Skeletal muscle satellite cell (primary cell): ENCODE measurements at regions not wholly inside any gene's neighbourhood (a gene's known extent, or its start where the extent isn't known, plus 50 kb on each side); places are given as distances from the start of the nearest gene placed in this dataset.
A peak's percentile ranks its signal among the peaks of the same experiment; 100 is the strongest.
"Not testable (repeated sequence)": the region's sequence is repeated elsewhere in the genome, so short reads cannot be mapped to it uniquely, and the experiment has no call there.

Experiments
- H3K27me3 ChIP-seq: 2 replicates; pipeline ENCODE4 v1.7.0; 2013; ENCODE audit warnings: low read length; ENCODE audit not compliant: control insufficient read depth, insufficient read depth
- H3K36me3 ChIP-seq: 2 replicates; pipeline ENCODE4 v1.7.0; 2013; ENCODE audit warnings: mild to moderate bottlenecking, control low read depth, low read length; ENCODE audit not compliant: insufficient read depth
- H3K4me1 ChIP-seq: 2 replicates; pipeline ENCODE4 v1.7.0; 2013; ENCODE audit warnings: low read length; ENCODE audit not compliant: control insufficient read depth, insufficient read depth
- H3K4me2 ChIP-seq: 2 replicates; pipeline ENCODE4 v1.7.0; 2013; ENCODE audit warnings: mild to moderate bottlenecking, low read length
- H3K4me3 ChIP-seq: 2 replicates; pipeline ENCODE4 v1.7.0; 2013; ENCODE audit warnings: low read length
- H3K9ac ChIP-seq: 2 replicates; pipeline ENCODE4 v1.7.0; 2013; ENCODE audit warnings: mild to moderate bottlenecking, low read depth, low read length, moderate library complexity
- H3K9me3 ChIP-seq: replicated peaks from 2 replicates; pipeline ENCODE4 v1.7.0; 2013; ENCODE audit warnings: mild to moderate bottlenecking, control low read depth, low read length

GRCh38 chr7:65762712-65763111 lies 110.2 kb upstream of the VKORC1L1 start:
- H3K9ac ChIP-seq, H3K9me3 ChIP-seq, H3K4me3 ChIP-seq, H3K4me1 ChIP-seq, H3K36me3 ChIP-seq, H3K4me2 ChIP-seq, H3K27me3 ChIP-seq: not testable (repeated sequence)

- not testable (repeated sequence) for H3K4me3 ChIP-seq, H3K27me3 ChIP-seq, H3K9ac ChIP-seq, H3K9me3 ChIP-seq, H3K36me3 ChIP-seq, H3K4me2 ChIP-seq, H3K4me1 ChIP-seq
Measured at GRCh38 chr7:65763114-65763513, 109.8 kb upstream of the VKORC1L1 start.

GRCh38 chr7:65770473-65771225 lies 102.2 kb upstream of the VKORC1L1 start:
- not testable (repeated sequence) for H3K9me3 ChIP-seq, H3K36me3 ChIP-seq, H3K27me3 ChIP-seq, H3K4me1 ChIP-seq
- peak overlapping the region; percentile 97 for H3K4me3 ChIP-seq
- peak overlapping the region; percentile 80 for H3K4me2 ChIP-seq
- H3K9ac ChIP-seq = peak overlapping the region; percentile 88

- H3K36me3 ChIP-seq, H3K4me1 ChIP-seq, H3K27me3 ChIP-seq, H3K9me3 ChIP-seq: not testable (repeated sequence)
- Histone ChIP-seq H3K9ac (peak overlapping the region; percentile 70), H3K4me2 (peak overlapping the region; percentile 80), H3K4me3 (peak overlapping the region; percentile 97)
Measured at GRCh38 chr7:65771226-65771569, 101.7 kb upstream of the VKORC1L1 start.

- H3K36me3 ChIP-seq, H3K4me3 ChIP-seq, H3K4me2 ChIP-seq, H3K4me1 ChIP-seq, H3K27me3 ChIP-seq, H3K9ac ChIP-seq, H3K9me3 ChIP-seq: not testable (repeated sequence)
Measured at GRCh38 chr7:65776677-65777076, 96.2 kb upstream of the VKORC1L1 start.

GRCh38 chr7:65789943-65790342 lies 82.9 kb upstream of the VKORC1L1 start:
- H3K4me2 ChIP-seq, H3K4me1 ChIP-seq, H3K27me3 ChIP-seq, H3K4me3 ChIP-seq, H3K9me3 ChIP-seq, H3K36me3 ChIP-seq, H3K9ac ChIP-seq: not testable (repeated sequence)

- H3K9me3 ChIP-seq, H3K4me3 ChIP-seq, H3K9ac ChIP-seq: not testable (repeated sequence)
Measured at GRCh38 chr7:65791788-65792187, 81.1 kb upstream of the VKORC1L1 start.

GRCh38 chr7:65792726-65793125 lies 80.1 kb upstream of the VKORC1L1 start:
- not testable (repeated sequence) for H3K9ac ChIP-seq, H3K36me3 ChIP-seq, H3K4me1 ChIP-seq, H3K9me3 ChIP-seq, H3K4me3 ChIP-seq, H3K4me2 ChIP-seq, H3K27me3 ChIP-seq

More at GRCh38 chr7:65791788-65792187, 81.1 kb upstream of the VKORC1L1 start:
- H3K4me1 ChIP-seq, H3K4me2 ChIP-seq, H3K27me3 ChIP-seq, H3K36me3 ChIP-seq: not testable (repeated sequence)

GRCh38 chr7:65794671-65795391 lies 78.0 kb upstream of the VKORC1L1 start:
- H3K4me1 ChIP-seq = peaks cover 12% of the 10 kb centered on the region
- H3K4me3 ChIP-seq, H3K27me3 ChIP-seq, H3K9me3 ChIP-seq, H3K36me3 ChIP-seq, H3K9ac ChIP-seq, H3K4me2 ChIP-seq: not testable (repeated sequence)

GRCh38 chr7:65795392-65795716 lies 77.5 kb upstream of the VKORC1L1 start:
- H3K4me3 ChIP-seq, H3K4me2 ChIP-seq, H3K9ac ChIP-seq, H3K36me3 ChIP-seq, H3K27me3 ChIP-seq, H3K9me3 ChIP-seq: not testable (repeated sequence)
- peaks cover 12% of the 10 kb centered on the region for H3K4me1 ChIP-seq

GRCh38 chr7:65796205-65796604 lies 76.7 kb upstream of the VKORC1L1 start:
- Histone ChIP-seq H3K4me2 (no peak overlapping the region), H3K9me3 (no peaks in the 10 kb centered on the region), H3K36me3 (no peaks in the 10 kb centered on the region), H3K9ac (no peak overlapping the region), H3K4me3 (no peak overlapping the region), H3K4me1 (peaks cover 12% of the 10 kb centered on the region), H3K27me3 (peaks cover 3% of the 10 kb centered on the region)

GRCh38 chr7:65797086-65797485 lies 75.8 kb upstream of the VKORC1L1 start:
- H3K4me3 ChIP-seq, H3K9ac ChIP-seq, H3K4me2 ChIP-seq, H3K9me3 ChIP-seq, H3K36me3 ChIP-seq, H3K27me3 ChIP-seq: not testable (repeated sequence)
- peaks cover 12% of the 10 kb centered on the region for H3K4me1 ChIP-seq
